ENCODE measurements at regions not wholly inside any gene's neighbourhood (a gene's known extent, or its start where the extent isn't known, plus 50 kb on each side); places are given as distances from the start of the nearest gene placed in this dataset.
"Not testable (repeated sequence)": the region's sequence is repeated elsewhere in the genome, so short reads cannot be mapped to it uniquely, and the experiment has no call there.

GRCh38 chr13:18895411-18895810 is 286.2 kb downstream of the TUBA3C start:
- TF ChIP-seq CTCF (conservative IDR thresholded peaks at IDR 0.05); ZFX (IDR thresholded peaks at IDR 0.05): not testable (repeated sequence)
